Duodenal mucosa (tissue), 2 donors: ENCODE measurements at regions not wholly inside any gene's neighbourhood (a gene's known extent, or its start where the extent isn't known, plus 50 kb on each side); places are given as distances from the start of the nearest gene placed in this dataset.

Source experiments
- H3K27ac ChIP-seq: one replicate; pipeline ENCODE4 v1.7.0; 2013; ENCODE audit warnings: low read depth, low read length
- H3K27me3 ChIP-seq, 2 donors: one replicate each; pipeline ENCODE4 v1.7.0; 2013; ENCODE audit warnings: low read length in 2 of 2, control low read depth in 1 of 2; ENCODE audit not compliant: insufficient read depth in 2 of 2, control insufficient read depth in 1 of 2
- H3K36me3 ChIP-seq, 2 donors: one replicate each; pipeline ENCODE4 v1.7.0; 2013; ENCODE audit warnings: low read length in 2 of 2, control low read depth in 1 of 2; ENCODE audit not compliant: insufficient read depth in 2 of 2, control insufficient read depth in 1 of 2
- H3K4me1 ChIP-seq, 2 donors: one replicate each; pipeline ENCODE4 v1.7.0; 2013; ENCODE audit warnings: low read length in 2 of 2, control low read depth in 1 of 2; ENCODE audit not compliant: insufficient read depth in 2 of 2, control insufficient read depth in 1 of 2
- H3K4me3 ChIP-seq, 2 donors: one replicate each; pipeline ENCODE4 v1.7.0; 2013; ENCODE audit warnings: low read length in 2 of 2, low read depth in 1 of 2
- H3K9ac ChIP-seq, 2 donors: one replicate each; pipeline ENCODE4 v1.7.0; 2013; ENCODE audit warnings: low read length in 2 of 2, low read depth in 1 of 2
- H3K9me3 ChIP-seq, 2 donors: one replicate each; pipeline ENCODE4 v1.7.0; 2013; ENCODE audit warnings: low read length in 2 of 2, control low read depth in 1 of 2; ENCODE audit not compliant: control insufficient read depth in 1 of 2

GRCh38 chr2:239666855-239667376 lies 266.1 kb upstream of the HDAC4 start:
- H3K4me1 ChIP-seq, result no peaks in the 10 kb centered on the region
- H3K9me3 ChIP-seq, result no peaks in the 10 kb centered on the region
- H3K27me3 ChIP-seq, result peaks cover 0 to 6% of the 10 kb centered on the region in 2 donors
- no peak overlapping the region for H3K9ac ChIP-seq
- no peaks in the 10 kb centered on the region for H3K36me3 ChIP-seq
- H3K4me3 ChIP-seq, result no peak overlapping the region
- no peak overlapping the region for H3K27ac ChIP-seq

- Histone ChIP-seq H3K27ac (no peak overlapping the region), H3K4me3 (no peak overlapping the region), H3K27me3 (peaks cover 0 to 9% of the 10 kb centered on the region in 2 donors), H3K9me3 (no peaks in the 10 kb centered on the region), H3K9ac (no peak overlapping the region), H3K36me3 (no peaks in the 10 kb centered on the region), H3K4me1 (no peaks in the 10 kb centered on the region)
Measured at GRCh38 chr2:239666053-239666854, 265.4 kb upstream of the HDAC4 start.

GRCh38 chr2:239664216-239664810 lies 263.5 kb upstream of the HDAC4 start:
- H3K27ac ChIP-seq, result no peak overlapping the region
- no peaks in the 10 kb centered on the region for H3K36me3 ChIP-seq
- no peaks in the 10 kb centered on the region for H3K9me3 ChIP-seq
- H3K9ac ChIP-seq, result no peak overlapping the region
- peaks cover 0 to 9% of the 10 kb centered on the region in 2 donors for H3K27me3 ChIP-seq
- H3K4me3 ChIP-seq, result no peak overlapping the region
- H3K4me1 ChIP-seq, result no peaks in the 10 kb centered on the region

GRCh38 chr2:239663364-239663924 lies 262.6 kb upstream of the HDAC4 start:
- Histone ChIP-seq H3K9me3 (no peaks in the 10 kb centered on the region), H3K27ac (no peak overlapping the region), H3K4me1 (no peaks in the 10 kb centered on the region), H3K27me3 (peaks cover 0 to 9% of the 10 kb centered on the region in 2 donors), H3K4me3 (no peak overlapping the region), H3K9ac (no peak overlapping the region), H3K36me3 (no peaks in the 10 kb centered on the region)

GRCh38 chr2:239662413-239663120 lies 261.7 kb upstream of the HDAC4 start:
- no peaks in the 10 kb centered on the region for H3K9me3 ChIP-seq
- no peaks in the 10 kb centered on the region for H3K36me3 ChIP-seq
- no peak overlapping the region for H3K4me3 ChIP-seq
- no peak overlapping the region for H3K9ac ChIP-seq
- no peaks in the 10 kb centered on the region for H3K4me1 ChIP-seq
- peaks cover 0 to 9% of the 10 kb centered on the region in 2 donors for H3K27me3 ChIP-seq
- H3K27ac ChIP-seq, result no peak overlapping the region

- Histone ChIP-seq H3K27ac (no peak overlapping the region), H3K9me3 (no peaks in the 10 kb centered on the region), H3K36me3 (no peaks in the 10 kb centered on the region), H3K4me1 (no peaks in the 10 kb centered on the region), H3K27me3 (peaks cover 0 to 9% of the 10 kb centered on the region in 2 donors), H3K9ac (no peak overlapping the region), H3K4me3 (no peak overlapping the region)
Measured at GRCh38 chr2:239661334-239662312, 260.8 kb upstream of the HDAC4 start.

GRCh38 chr2:239660390-239661230 lies 259.8 kb upstream of the HDAC4 start:
- Histone ChIP-seq H3K4me3 (no peak overlapping the region), H3K36me3 (no peaks in the 10 kb centered on the region), H3K27ac (no peak overlapping the region), H3K9ac (no peak overlapping the region), H3K27me3 (peaks cover 0 to 9% of the 10 kb centered on the region in 2 donors), H3K9me3 (no peaks in the 10 kb centered on the region), H3K4me1 (no peaks in the 10 kb centered on the region)

- Histone ChIP-seq H3K9me3 (no peaks in the 10 kb centered on the region), H3K4me1 (no peaks in the 10 kb centered on the region), H3K27me3 (peaks cover 0 to 9% of the 10 kb centered on the region in 2 donors), H3K27ac (no peak overlapping the region), H3K4me3 (no peak overlapping the region), H3K9ac (no peak overlapping the region), H3K36me3 (no peaks in the 10 kb centered on the region)
Measured at GRCh38 chr2:239657992-239658391, 257.2 kb upstream of the HDAC4 start.

- Histone ChIP-seq H3K9me3 (no peaks in the 10 kb centered on the region), H3K4me3 (no peak overlapping the region), H3K9ac (no peak overlapping the region), H3K27me3 (peaks cover 0 to 7% of the 10 kb centered on the region in 2 donors), H3K36me3 (no peaks in the 10 kb centered on the region), H3K4me1 (no peaks in the 10 kb centered on the region), H3K27ac (no peak overlapping the region)
Measured at GRCh38 chr2:239657236-239657635, 256.4 kb upstream of the HDAC4 start.
